ENCODE measurements at regions not wholly inside any gene's neighbourhood (a gene's known extent, or its start where the extent isn't known, plus 50 kb on each side); places are given as distances from the start of the nearest gene placed in this dataset.
A peak's percentile ranks its signal among the peaks of the same experiment; 100 is the strongest.

GRCh38 chr6:99064834-99065233 is 117.1 kb upstream of the FBXL4 start:
- no peak for DNase-seq

- no peak for DNase-seq
Measured at GRCh38 chr6:99036672-99037071, 88.9 kb upstream of the FBXL4 start.

- no peak for DNase-seq
Measured at GRCh38 chr6:99032396-99032795, 84.7 kb upstream of the FBXL4 start.

GRCh38 chr6:99031957-99032356 is 84.2 kb upstream of the FBXL4 start:
- no peak for DNase-seq

GRCh38 chr6:99030915-99031314 is 83.2 kb upstream of the FBXL4 start:
- no peak for DNase-seq

GRCh38 chr6:99026135-99026534 is 78.4 kb upstream of the FBXL4 start:
- no peak for DNase-seq

GRCh38 chr6:99024089-99024488 is 76.3 kb upstream of the FBXL4 start:
- DNase-seq: no peak

- DNase-seq: no peak
Measured at GRCh38 chr6:99022039-99022609, 74.4 kb upstream of the FBXL4 start.

- peak; percentile 27 for DNase-seq
Measured at GRCh38 chr6:99019381-99019780, 71.6 kb upstream of the FBXL4 start.

GRCh38 chr6:99017150-99017549 is 69.4 kb upstream of the FBXL4 start:
- DNase-seq: no peak

GRCh38 chr6:99016355-99016754 is 68.6 kb upstream of the FBXL4 start:
- no peak for DNase-seq

GRCh38 chr6:99014061-99014460 is 66.3 kb upstream of the FBXL4 start:
- no peak for DNase-seq

GRCh38 chr6:99013661-99014060 is 65.9 kb upstream of the FBXL4 start:
- DNase-seq: no peak

GRCh38 chr6:99013145-99013544 is 65.4 kb upstream of the FBXL4 start:
- DNase-seq: no peak

GRCh38 chr6:99011151-99011550 is 63.4 kb upstream of the FBXL4 start:
- DNase-seq: no peak

- peak; percentile 21 for DNase-seq
Measured at GRCh38 chr6:99002831-99003230, 55.1 kb upstream of the FBXL4 start.

GRCh38 chr6:98998103-98998502 is 50.4 kb upstream of the FBXL4 start:
- no peak for DNase-seq
